Prostate gland (tissue), 2 donors: ENCODE measurements at regions not wholly inside any gene's neighbourhood (a gene's known extent, or its start where the extent isn't known, plus 50 kb on each side); places are given as distances from the start of the nearest gene placed in this dataset.

Experiments used
- CTCF ChIP-seq, 4 experiments: fragments of 200-600 bp in 2 of 4; fragments of 450-650 bp in 2 of 4; sonication (generic) in 2 of 4; IDR thresholded peaks; 1 replicate in 3 of 4; 2 replicates in 1 of 4; pipeline ENCODE4 v1.5.1; 2016 to 2019; ENCODE audit warnings: antibody characterized with exemption in 4 of 4, mild to moderate bottlenecking in 2 of 4, moderate library complexity in 2 of 4
- POLR2A ChIP-seq: fragments of 450-650 bp; IDR thresholded peaks from one replicate; pipeline ENCODE4 v1.6.1; 2016; ENCODE audit warnings: antibody characterized with exemption, mild to moderate bottlenecking

GRCh38 chr17:33661975-33662374 is 368.9 kb upstream of the ASIC2 start:
- no peak for TF ChIP-seq CTCF (IDR thresholded peaks at IDR 0.05)
- no peak for TF ChIP-seq POLR2A
